Body of pancreas (tissue), 4 donors: ENCODE measurements at regions not wholly inside any gene's neighbourhood (a gene's known extent, or its start where the extent isn't known, plus 50 kb on each side); places are given as distances from the start of the nearest gene placed in this dataset.

Source experiments
- POLR2A ChIP-seq, 3 donors: fragments of 450-650 bp; IDR thresholded peaks; one replicate each; pipeline ENCODE4 v1.6.1; 2016; ENCODE audit warnings: antibody characterized with exemption in 3 of 3, mild to moderate bottlenecking in 2 of 3
- TF ChIP-seq, protein P1 (sequence below), 7 experiments: fragments of 450-650 bp in 4 of 7; fragments of 200-600 bp in 3 of 7; sonication (generic) in 3 of 7; IDR thresholded peaks; one replicate each; pipeline ENCODE4 v1.5.1; 2016 to 2019; ENCODE audit warnings: antibody characterized with exemption in 7 of 7

GRCh38 chr10:124193309-124193696, 99.9 kb upstream of the CHST15 start:
- TF ChIP-seq POLR2A (IDR thresholded peaks at IDR 0.05) = no peak
- TF ChIP-seq, protein P1, sequence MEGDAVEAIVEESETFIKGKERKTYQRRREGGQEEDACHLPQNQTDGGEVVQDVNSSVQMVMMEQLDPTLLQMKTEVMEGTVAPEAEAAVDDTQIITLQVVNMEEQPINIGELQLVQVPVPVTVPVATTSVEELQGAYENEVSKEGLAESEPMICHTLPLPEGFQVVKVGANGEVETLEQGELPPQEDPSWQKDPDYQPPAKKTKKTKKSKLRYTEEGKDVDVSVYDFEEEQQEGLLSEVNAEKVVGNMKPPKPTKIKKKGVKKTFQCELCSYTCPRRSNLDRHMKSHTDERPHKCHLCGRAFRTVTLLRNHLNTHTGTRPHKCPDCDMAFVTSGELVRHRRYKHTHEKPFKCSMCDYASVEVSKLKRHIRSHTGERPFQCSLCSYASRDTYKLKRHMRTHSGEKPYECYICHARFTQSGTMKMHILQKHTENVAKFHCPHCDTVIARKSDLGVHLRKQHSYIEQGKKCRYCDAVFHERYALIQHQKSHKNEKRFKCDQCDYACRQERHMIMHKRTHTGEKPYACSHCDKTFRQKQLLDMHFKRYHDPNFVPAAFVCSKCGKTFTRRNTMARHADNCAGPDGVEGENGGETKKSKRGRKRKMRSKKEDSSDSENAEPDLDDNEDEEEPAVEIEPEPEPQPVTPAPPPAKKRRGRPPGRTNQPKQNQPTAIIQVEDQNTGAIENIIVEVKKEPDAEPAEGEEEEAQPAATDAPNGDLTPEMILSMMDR (IDR thresholded peaks at IDR 0.05) = no peak
